T47D (cell line): ENCODE measurements at regions not wholly inside any gene's neighbourhood (a gene's known extent, or its start where the extent isn't known, plus 50 kb on each side); places are given as distances from the start of the nearest gene placed in this dataset.
A peak's percentile ranks its signal among the peaks of the same experiment; 100 is the strongest.

Experiments used
- DNase-seq, 2 experiments: peaks; one replicate each; pipeline versions ENCODE4 v3.0.0 to v3.0.0-alpha.2; 2011 to 2012; ENCODE audit warnings: low read depth in 1 of 2, low spot score in 1 of 2
- JUND ChIP-seq: IDR thresholded peaks from 2 replicates; pipeline ENCODE4 v1.6.1; 2012; ENCODE audit warnings: low read depth
- in situ Hi-C: cut with HindIII; loops from 2 replicates; pipeline ENCODE4 v1.10.0; 2016; ENCODE audit warnings: low sequenced_read_pairs, low pct_unique_long_range_greater_than_20kb

GRCh38 chr7:121774563-121774962 lies 98.4 kb upstream of the PTPRZ1 start:
- in situ Hi-C loops = no loop called here
- no peak for TF ChIP-seq JUND
- DNase-seq = no peak

- DNase-seq = no peak
- TF ChIP-seq JUND = no peak
- in situ Hi-C loops = no loop called here
Measured at GRCh38 chr7:121766676-121767075, 106.3 kb upstream of the PTPRZ1 start.

- in situ Hi-C loops = no loop called here
- no peak for DNase-seq
- TF ChIP-seq JUND = no peak
Measured at GRCh38 chr7:121761399-121761798, 111.6 kb upstream of the PTPRZ1 start.

GRCh38 chr7:121755818-121756552 lies 117.0 kb upstream of the PTPRZ1 start:
- no peak for TF ChIP-seq JUND
- DNase-seq = no peak
- in situ Hi-C loops = no loop called here

- no peak for TF ChIP-seq JUND
- DNase-seq = no peak
- in situ Hi-C loops = no loop called here
Measured at GRCh38 chr7:121755286-121755685, 117.7 kb upstream of the PTPRZ1 start.

- in situ Hi-C loops = no loop called here
- no peak for TF ChIP-seq JUND
- peak in 1 of 2 experiments; percentile 20 for DNase-seq
Measured at GRCh38 chr7:121753944-121754343, 119.0 kb upstream of the PTPRZ1 start.

GRCh38 chr7:121752706-121753105 lies 120.3 kb upstream of the PTPRZ1 start:
- peak; percentile 1 to 21 for DNase-seq
- in situ Hi-C loops = no loop called here
- no peak for TF ChIP-seq JUND

GRCh38 chr7:121748546-121748945 lies 124.4 kb upstream of the PTPRZ1 start:
- TF ChIP-seq JUND = no peak
- DNase-seq = no peak
- in situ Hi-C loops = no loop called here

- TF ChIP-seq JUND = no peak
- in situ Hi-C loops = no loop called here
- no peak for DNase-seq
Measured at GRCh38 chr7:121745856-121746255, 127.1 kb upstream of the PTPRZ1 start.

- no peak for DNase-seq
- no peak for TF ChIP-seq JUND
- in situ Hi-C loops = no loop called here
Measured at GRCh38 chr7:121744877-121745276, 128.1 kb upstream of the PTPRZ1 start.

GRCh38 chr7:121744319-121744718 lies 128.6 kb upstream of the PTPRZ1 start:
- no peak for TF ChIP-seq JUND
- no peak for DNase-seq
- in situ Hi-C loops = no loop called here

GRCh38 chr7:121741896-121742295 lies 131.1 kb upstream of the PTPRZ1 start:
- in situ Hi-C loops = no loop called here
- TF ChIP-seq JUND = no peak
- no peak for DNase-seq

GRCh38 chr7:121739465-121739864 lies 133.5 kb upstream of the PTPRZ1 start:
- DNase-seq = no peak
- TF ChIP-seq JUND = no peak
- in situ Hi-C loops = no loop called here

GRCh38 chr7:121730869-121731268 lies 142.1 kb upstream of the PTPRZ1 start:
- in situ Hi-C loops = no loop called here
- DNase-seq = no peak
- TF ChIP-seq JUND = no peak
